ENCODE measurements at regions not wholly inside any gene's neighbourhood (a gene's known extent, or its start where the extent isn't known, plus 50 kb on each side); places are given as distances from the start of the nearest gene placed in this dataset.

GRCh38 chr3:16072420-16073110, 101.9 kb upstream of the GALNT15 start:
- TF ChIP-seq CTCF (IDR thresholded peaks at IDR 0.05) (no peak), POLR2A (IDR thresholded peaks at IDR 0.05) (no peak)

Measured in uterus (tissue), 2 donors.